Progenitor cell of endocrine pancreas (in vitro differentiated cells): ENCODE measurements at regions not wholly inside any gene's neighbourhood (a gene's known extent, or its start where the extent isn't known, plus 50 kb on each side); places are given as distances from the start of the nearest gene placed in this dataset.

ENCODE experiments used
- DNase-seq: peaks from one replicate; pipeline ENCODE4 v3.0.0; 2021; ENCODE audit warnings: low spot score; ENCODE audit not compliant: unreplicated experiment
- H3K27ac Mint-ChIP-seq: 2 replicates; pipeline ENCODE4 v1.8.0; 2021; ENCODE audit warnings: mild to moderate bottlenecking, moderate library complexity, mixed read lengths
- H3K27me3 Mint-ChIP-seq: 2 replicates; pipeline ENCODE4 v1.8.0; 2021; ENCODE audit warnings: mixed read lengths
- H3K36me3 Mint-ChIP-seq: 2 replicates; pipeline ENCODE4 v1.8.0; 2022; ENCODE audit warnings: mixed read lengths; ENCODE audit not compliant: insufficient read depth
- H3K4me1 Mint-ChIP-seq: 2 replicates; pipeline ENCODE4 v1.8.0; 2021; ENCODE audit warnings: low read depth, mixed read lengths
- H3K4me3 Mint-ChIP-seq: 2 replicates; pipeline ENCODE4 v1.8.0; 2021; ENCODE audit warnings: low read depth, mild to moderate bottlenecking, moderate library complexity, mixed read lengths
- H3K9me3 Mint-ChIP-seq: 2 replicates; pipeline ENCODE4 v1.8.0; 2021; ENCODE audit warnings: low read depth, mixed read lengths
- CTCF ChIP-seq: fragments of 200-600 bp; sonication (generic); IDR thresholded peaks from one replicate; pipeline ENCODE4 v1.5.0; 2021; ENCODE audit warnings: antibody characterized with exemption, mild to moderate bottlenecking; ENCODE audit not compliant: unreplicated experiment

- H3K9me3 Mint-ChIP-seq: no peaks in the 10 kb centered on the region
- no peak for TF ChIP-seq CTCF
- no peaks in the 10 kb centered on the region for H3K27me3 Mint-ChIP-seq
- H3K4me1 Mint-ChIP-seq: no peaks in the 10 kb centered on the region
- H3K36me3 Mint-ChIP-seq: no peaks in the 10 kb centered on the region
- DNase-seq: no peak
- H3K27ac Mint-ChIP-seq: no peak overlapping the region
- H3K4me3 Mint-ChIP-seq: no peak overlapping the region
Observed at GRCh38 chr20:54324041-54324440, 116.2 kb downstream of the PFDN4 start.

- H3K4me1 Mint-ChIP-seq: no peaks in the 10 kb centered on the region
- TF ChIP-seq CTCF: no peak
- H3K27me3 Mint-ChIP-seq: no peaks in the 10 kb centered on the region
- peaks cover 3% of the 10 kb centered on the region for H3K9me3 Mint-ChIP-seq
- no peak for DNase-seq
- H3K27ac Mint-ChIP-seq: no peak overlapping the region
- H3K4me3 Mint-ChIP-seq: no peak overlapping the region
- H3K36me3 Mint-ChIP-seq: no peaks in the 10 kb centered on the region
Observed at GRCh38 chr20:54324652-54325285, 116.9 kb downstream of the PFDN4 start.

- Mint-ChIP-seq H3K27me3 (no peaks in the 10 kb centered on the region), H3K4me3 (no peak overlapping the region), H3K36me3 (no peaks in the 10 kb centered on the region), H3K4me1 (peaks cover 1% of the 10 kb centered on the region), H3K9me3 (peaks cover 6% of the 10 kb centered on the region), H3K27ac (no peak overlapping the region)
- TF ChIP-seq CTCF: no peak
- no peak for DNase-seq
Observed at GRCh38 chr20:54335299-54335698, 127.4 kb downstream of the PFDN4 start.

- no peak for DNase-seq
- Mint-ChIP-seq H3K4me1 (peaks cover 4% of the 10 kb centered on the region), H3K36me3 (no peaks in the 10 kb centered on the region), H3K27ac (no peak overlapping the region), H3K27me3 (no peaks in the 10 kb centered on the region), H3K4me3 (no peak overlapping the region), H3K9me3 (peaks cover 3% of the 10 kb centered on the region)
- no peak for TF ChIP-seq CTCF
Observed at GRCh38 chr20:54337144-54337543, 129.3 kb downstream of the PFDN4 start.

- H3K4me3 Mint-ChIP-seq: no peak overlapping the region
- peaks cover 3% of the 10 kb centered on the region for H3K9me3 Mint-ChIP-seq
- no peaks in the 10 kb centered on the region for H3K27me3 Mint-ChIP-seq
- H3K4me1 Mint-ChIP-seq: peaks cover 4% of the 10 kb centered on the region
- no peak for DNase-seq
- no peak for TF ChIP-seq CTCF
- H3K27ac Mint-ChIP-seq: no peak overlapping the region
- H3K36me3 Mint-ChIP-seq: no peaks in the 10 kb centered on the region
Observed at GRCh38 chr20:54339093-54339492, 131.2 kb downstream of the PFDN4 start.
